ENCODE measurements at regions not wholly inside any gene's neighbourhood (a gene's known extent, or its start where the extent isn't known, plus 50 kb on each side); places are given as distances from the start of the nearest gene placed in this dataset.

DNA sequence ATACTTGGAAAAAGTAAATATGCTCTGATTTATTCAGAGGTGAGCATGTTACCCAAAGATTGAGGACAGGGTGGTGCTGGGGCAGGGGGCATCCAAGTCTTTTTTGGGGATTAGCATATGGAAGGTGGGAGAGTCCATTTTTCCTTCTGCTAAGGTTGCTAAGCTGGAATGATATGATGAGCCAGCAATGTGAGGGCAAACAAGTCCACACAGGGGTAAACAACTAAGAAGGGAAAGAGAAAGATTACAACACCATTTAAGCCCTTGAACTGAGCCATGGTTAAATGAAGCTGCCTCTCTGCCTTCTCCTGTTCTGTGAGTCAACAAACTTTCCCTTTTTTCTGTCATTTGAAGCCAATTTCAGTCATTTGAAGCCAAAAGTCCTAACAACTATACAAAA lies 89.0 kb downstream of the RPL22L1 start:
- TF ChIP-seq, protein P1, sequence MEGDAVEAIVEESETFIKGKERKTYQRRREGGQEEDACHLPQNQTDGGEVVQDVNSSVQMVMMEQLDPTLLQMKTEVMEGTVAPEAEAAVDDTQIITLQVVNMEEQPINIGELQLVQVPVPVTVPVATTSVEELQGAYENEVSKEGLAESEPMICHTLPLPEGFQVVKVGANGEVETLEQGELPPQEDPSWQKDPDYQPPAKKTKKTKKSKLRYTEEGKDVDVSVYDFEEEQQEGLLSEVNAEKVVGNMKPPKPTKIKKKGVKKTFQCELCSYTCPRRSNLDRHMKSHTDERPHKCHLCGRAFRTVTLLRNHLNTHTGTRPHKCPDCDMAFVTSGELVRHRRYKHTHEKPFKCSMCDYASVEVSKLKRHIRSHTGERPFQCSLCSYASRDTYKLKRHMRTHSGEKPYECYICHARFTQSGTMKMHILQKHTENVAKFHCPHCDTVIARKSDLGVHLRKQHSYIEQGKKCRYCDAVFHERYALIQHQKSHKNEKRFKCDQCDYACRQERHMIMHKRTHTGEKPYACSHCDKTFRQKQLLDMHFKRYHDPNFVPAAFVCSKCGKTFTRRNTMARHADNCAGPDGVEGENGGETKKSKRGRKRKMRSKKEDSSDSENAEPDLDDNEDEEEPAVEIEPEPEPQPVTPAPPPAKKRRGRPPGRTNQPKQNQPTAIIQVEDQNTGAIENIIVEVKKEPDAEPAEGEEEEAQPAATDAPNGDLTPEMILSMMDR (IDR thresholded peaks at IDR 0.05; ENCODE audit: insufficient read depth, low read depth, low read length): no peak
- TF ChIP-seq EZH2 (IDR thresholded peaks at IDR 0.05; ENCODE audit: insufficient read depth, low read length): no peak
